ENCODE measurements at regions not wholly inside any gene's neighbourhood (a gene's known extent, or its start where the extent isn't known, plus 50 kb on each side); places are given as distances from the start of the nearest gene placed in this dataset.

GRCh38 chr2:62293490-62294271 lies 97.8 kb downstream of the B3GNT2 start:
- TF ChIP-seq CTCF (IDR thresholded peaks at IDR 0.05) (no peak), POLR2A (IDR thresholded peaks at IDR 0.05) (no peak), EP300 (IDR thresholded peaks at IDR 0.05) (no peak)

Data from tibial nerve (tissue), 4 donors.